Uterus (tissue), 3 donors: ENCODE measurements at regions not wholly inside any gene's neighbourhood (a gene's known extent, or its start where the extent isn't known, plus 50 kb on each side); places are given as distances from the start of the nearest gene placed in this dataset.
"Not testable (repeated sequence)": the region's sequence is repeated elsewhere in the genome, so short reads cannot be mapped to it uniquely, and the experiment has no call there.

Experiments
- DNase-seq, 2 donors: peaks; one replicate each; pipeline ENCODE4 v3.0.0-alpha.2; 2019 to 2020
- H3K27ac ChIP-seq, 2 donors: fragments of 200-600 bp; sonication (generic); 1 replicate in 1 of 2; 2 replicates in 1 of 2; pipeline ENCODE4 v1.5.1; 2016 to 2018
- H3K27me3 ChIP-seq, 2 donors: fragments of 200-600 bp; sonication (generic); one replicate each; pipeline ENCODE4 v1.5.1; 2018 to 2019; ENCODE audit warnings: control low read depth in 1 of 2
- H3K36me3 ChIP-seq, 2 donors: fragments of 200-600 bp; sonication (generic); one replicate each; pipeline ENCODE4 v1.5.1; 2019; ENCODE audit warnings: control low read depth in 1 of 2
- H3K4me1 ChIP-seq, 2 donors: fragments of 200-600 bp; sonication (generic); one replicate each; pipeline ENCODE4 v1.5.1; 2018 to 2019; ENCODE audit warnings: control low read depth in 1 of 2
- H3K4me3 ChIP-seq, 2 donors: fragments of 200-600 bp; sonication (generic); 1 replicate in 1 of 2; 2 replicates in 1 of 2; pipeline ENCODE4 v1.5.1; 2018 to 2019; ENCODE audit warnings: mild to moderate bottlenecking in 1 of 2
- H3K9me3 ChIP-seq, 2 donors: fragments of 200-600 bp; sonication (generic); one replicate each; pipeline ENCODE4 v1.5.1; 2019; ENCODE audit warnings: control low read depth in 1 of 2
- POLR2A ChIP-seq, 2 donors: fragments of 450-650 bp; IDR thresholded peaks; one replicate each; pipeline ENCODE4 v1.6.1; 2016; ENCODE audit warnings: antibody characterized with exemption in 2 of 2, mild to moderate bottlenecking in 1 of 2, moderate library complexity in 1 of 2
- intact Hi-C: fragments of 100-400 bp; cut with DNase I; formaldehyde crosslinking; loops from one replicate; pipeline ENCODE4 v1.15.1; 2023; ENCODE audit warnings: low total_unique reads
- TF ChIP-seq, protein P1 (sequence below), 4 experiments: fragments of 200-600 bp in 2 of 4; fragments of 450-650 bp in 2 of 4; sonication (generic) in 2 of 4; IDR thresholded peaks; one replicate each; pipeline ENCODE4 v1.5.1; 2016 to 2019; ENCODE audit warnings: antibody characterized with exemption in 4 of 4, mild to moderate bottlenecking in 2 of 4, moderate library complexity in 1 of 4
- donor health status: DM: yes; HTN: yes; CAD: no.

DNA sequence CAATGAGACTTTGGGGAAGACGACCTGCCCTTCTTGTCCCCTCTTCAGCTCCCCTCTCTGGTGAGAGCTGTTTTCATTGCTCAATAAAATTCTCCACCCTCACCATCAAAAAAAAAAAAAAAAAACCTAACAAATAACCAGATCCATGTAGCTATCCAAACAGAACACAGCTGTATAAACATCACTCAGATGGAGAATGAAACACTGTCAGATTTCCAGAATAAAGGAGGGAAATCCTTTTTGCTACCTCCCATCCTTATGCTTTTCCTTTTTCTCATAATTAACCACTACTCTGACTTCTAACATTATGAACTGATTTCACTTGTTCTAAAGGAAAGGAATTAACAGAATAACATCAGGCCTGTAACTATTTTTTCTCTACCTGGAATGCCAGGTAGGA lies 155.6 kb downstream of the PPP4R3C start:
- DNase-seq, result no peak
- H3K36me3 ChIP-seq, result no peaks in the 10 kb centered on the region
- H3K27me3 ChIP-seq, result peaks cover 0 to 6% of the 10 kb centered on the region in 2 donors
- no peak for TF ChIP-seq POLR2A (IDR thresholded peaks at IDR 0.05)
- TF ChIP-seq, protein P1, sequence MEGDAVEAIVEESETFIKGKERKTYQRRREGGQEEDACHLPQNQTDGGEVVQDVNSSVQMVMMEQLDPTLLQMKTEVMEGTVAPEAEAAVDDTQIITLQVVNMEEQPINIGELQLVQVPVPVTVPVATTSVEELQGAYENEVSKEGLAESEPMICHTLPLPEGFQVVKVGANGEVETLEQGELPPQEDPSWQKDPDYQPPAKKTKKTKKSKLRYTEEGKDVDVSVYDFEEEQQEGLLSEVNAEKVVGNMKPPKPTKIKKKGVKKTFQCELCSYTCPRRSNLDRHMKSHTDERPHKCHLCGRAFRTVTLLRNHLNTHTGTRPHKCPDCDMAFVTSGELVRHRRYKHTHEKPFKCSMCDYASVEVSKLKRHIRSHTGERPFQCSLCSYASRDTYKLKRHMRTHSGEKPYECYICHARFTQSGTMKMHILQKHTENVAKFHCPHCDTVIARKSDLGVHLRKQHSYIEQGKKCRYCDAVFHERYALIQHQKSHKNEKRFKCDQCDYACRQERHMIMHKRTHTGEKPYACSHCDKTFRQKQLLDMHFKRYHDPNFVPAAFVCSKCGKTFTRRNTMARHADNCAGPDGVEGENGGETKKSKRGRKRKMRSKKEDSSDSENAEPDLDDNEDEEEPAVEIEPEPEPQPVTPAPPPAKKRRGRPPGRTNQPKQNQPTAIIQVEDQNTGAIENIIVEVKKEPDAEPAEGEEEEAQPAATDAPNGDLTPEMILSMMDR (IDR thresholded peaks at IDR 0.05), result no peak
- H3K27ac ChIP-seq, result no peak overlapping the region
- intact Hi-C loops, result no loop called here
- H3K9me3 ChIP-seq, result no peaks in the 10 kb centered on the region
- no peak overlapping the region for H3K4me3 ChIP-seq
- H3K4me1 ChIP-seq, result no peaks in the 10 kb centered on the region

DNA sequence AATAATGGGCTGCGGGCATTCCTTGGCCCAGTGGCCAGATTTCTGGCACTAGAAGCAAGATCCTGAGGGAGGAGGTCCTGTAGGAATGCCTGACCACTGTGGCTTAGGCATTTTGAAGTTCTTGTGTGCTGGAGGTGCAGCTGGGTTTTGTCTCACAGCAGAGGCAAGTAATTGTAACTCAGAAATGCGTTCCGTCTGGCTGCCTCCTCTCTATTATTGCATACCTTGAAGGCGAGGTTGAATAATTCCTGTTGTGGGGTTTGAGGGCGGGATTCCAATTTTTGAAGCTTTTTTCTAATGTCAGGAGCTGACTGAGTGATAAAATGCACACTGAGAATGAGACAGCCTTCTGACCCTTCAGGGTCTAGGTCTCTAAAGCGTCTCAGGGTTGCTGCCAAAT lies 170.6 kb downstream of the PPP4R3C start:
- DNase-seq, H3K27ac ChIP-seq, H3K36me3 ChIP-seq, intact Hi-C loops, H3K9me3 ChIP-seq, H3K27me3 ChIP-seq, H3K4me3 ChIP-seq, H3K4me1 ChIP-seq: not testable (repeated sequence)

DNA sequence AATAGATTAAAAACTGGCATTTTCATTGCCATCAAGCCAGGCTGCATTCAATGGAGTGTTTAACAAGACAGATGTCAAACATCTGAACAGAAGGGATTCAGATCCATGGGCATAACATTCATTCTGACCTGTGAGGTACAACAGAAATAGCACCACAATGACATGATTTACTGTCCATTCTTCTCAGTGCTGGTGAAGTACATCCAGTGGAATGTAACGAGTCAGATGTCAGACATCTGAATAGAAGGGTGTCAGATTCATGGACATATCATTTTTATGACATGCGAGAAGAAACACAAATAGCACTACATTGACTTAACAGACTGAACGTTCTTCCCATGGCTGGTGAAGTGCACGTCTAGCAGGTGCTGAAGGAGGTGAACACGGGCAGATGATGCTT lies 186.4 kb downstream of the PPP4R3C start:
- Histone ChIP-seq H3K27me3 (no peaks in the 10 kb centered on the region), H3K9me3 (no peaks in the 10 kb centered on the region), H3K27ac (no peak overlapping the region), H3K4me3 (no peak overlapping the region), H3K36me3 (no peaks in the 10 kb centered on the region), H3K4me1 (no peaks in the 10 kb centered on the region)
- intact Hi-C loops, result no loop called here
- DNase-seq, result no peak
- TF ChIP-seq, protein P1 (IDR thresholded peaks at IDR 0.05), result no peak
- no peak for TF ChIP-seq POLR2A (IDR thresholded peaks at IDR 0.05)

DNA sequence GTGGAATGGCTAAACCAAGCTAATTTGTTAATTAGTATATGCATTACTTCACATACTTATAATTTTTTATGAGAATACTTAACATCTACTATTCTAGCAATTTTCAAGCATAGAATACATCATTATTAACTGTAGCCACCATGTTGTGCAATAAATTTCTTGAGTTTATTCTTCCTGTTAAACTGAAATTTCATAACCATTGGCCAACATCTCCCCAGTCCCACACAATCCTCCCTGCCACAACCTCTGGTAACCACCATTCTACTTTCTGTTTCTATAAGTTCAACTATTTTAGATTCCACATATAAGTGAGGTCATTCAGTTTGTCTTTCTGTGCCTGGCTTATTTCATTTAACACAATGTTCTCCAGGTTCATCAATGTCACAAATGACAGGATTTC lies 208.5 kb downstream of the PPP4R3C start:
- no peaks in the 10 kb centered on the region for H3K27me3 ChIP-seq
- TF ChIP-seq, protein P1 (IDR thresholded peaks at IDR 0.05), result no peak
- no peak for TF ChIP-seq POLR2A (IDR thresholded peaks at IDR 0.05)
- no peaks in the 10 kb centered on the region for H3K9me3 ChIP-seq
- H3K36me3 ChIP-seq, result no peaks in the 10 kb centered on the region
- no peak overlapping the region for H3K27ac ChIP-seq
- no peaks in the 10 kb centered on the region for H3K4me1 ChIP-seq
- DNase-seq, result no peak
- no peak overlapping the region for H3K4me3 ChIP-seq
- intact Hi-C loops, result no loop called here

DNA sequence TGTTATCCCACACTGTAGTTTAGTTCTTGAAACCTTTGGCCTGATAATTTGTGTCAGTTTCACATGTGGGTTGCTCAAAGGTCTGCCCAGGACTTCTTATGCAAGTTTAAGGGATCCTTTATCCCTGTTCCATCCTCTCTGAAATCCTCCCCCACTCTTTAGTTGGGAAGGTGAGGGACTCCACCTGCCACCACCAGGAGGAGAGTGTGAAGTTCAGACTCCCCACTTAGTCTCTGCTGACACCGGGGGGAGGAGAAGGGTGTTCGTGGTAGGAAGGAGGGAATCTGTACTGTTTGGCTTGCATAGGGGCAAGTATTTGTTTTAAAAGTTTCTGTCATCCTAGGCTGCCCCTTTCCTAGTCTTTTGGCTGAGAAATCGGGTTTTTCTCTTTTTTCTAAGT lies 211.8 kb downstream of the PPP4R3C start:
- Histone ChIP-seq H3K4me3 (no peak overlapping the region), H3K4me1 (no peaks in the 10 kb centered on the region), H3K27ac (no peak overlapping the region), H3K9me3 (no peaks in the 10 kb centered on the region), H3K27me3 (no peaks in the 10 kb centered on the region), H3K36me3 (no peaks in the 10 kb centered on the region)
- no peak for DNase-seq
- intact Hi-C loops, result no loop called here
- TF ChIP-seq, protein P1 (IDR thresholded peaks at IDR 0.05), result no peak
- TF ChIP-seq POLR2A (IDR thresholded peaks at IDR 0.05), result no peak

DNA sequence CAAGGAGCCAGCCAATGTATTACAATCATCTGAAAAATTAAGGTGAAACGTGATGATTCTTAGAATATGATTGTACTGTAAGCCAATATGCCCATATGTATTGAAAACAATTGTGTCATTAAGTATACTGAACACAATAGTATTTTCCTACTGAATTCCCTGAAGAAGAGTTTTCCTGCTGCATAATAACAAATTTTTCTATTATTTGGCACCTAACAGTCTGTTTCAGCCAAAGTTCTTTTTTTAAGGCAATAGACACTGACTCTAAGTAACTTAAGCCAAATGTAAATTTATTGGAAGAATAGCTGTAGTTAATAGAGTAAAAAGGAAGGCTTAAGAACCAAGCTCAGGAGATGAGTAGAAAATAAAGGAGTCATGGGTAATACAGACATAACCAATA lies 220.6 kb downstream of the PPP4R3C start:
- no peaks in the 10 kb centered on the region for H3K27me3 ChIP-seq
- no peak overlapping the region for H3K4me3 ChIP-seq
- no peaks in the 10 kb centered on the region for H3K36me3 ChIP-seq
- intact Hi-C loops, result no loop called here
- no peaks in the 10 kb centered on the region for H3K4me1 ChIP-seq
- TF ChIP-seq, protein P1 (IDR thresholded peaks at IDR 0.05), result no peak
- no peak for TF ChIP-seq POLR2A (IDR thresholded peaks at IDR 0.05)
- no peak overlapping the region for H3K27ac ChIP-seq
- no peak for DNase-seq
- H3K9me3 ChIP-seq, result no peaks in the 10 kb centered on the region
